ENCODE measurements at regions not wholly inside any gene's neighbourhood (a gene's known extent, or its start where the extent isn't known, plus 50 kb on each side); places are given as distances from the start of the nearest gene placed in this dataset.
A peak's percentile ranks its signal among the peaks of the same experiment; 100 is the strongest.

GRCh38 chr3:34948517-34948916, 690.8 kb upstream of the ARPP21 start:
- no peak for DNase-seq (ENCODE audit: low spot score)

GRCh38 chr3:34955680-34956079, 683.6 kb upstream of the ARPP21 start:
- no peaks in the 10 kb centered on the region for H3K27me3 Mint-ChIP-seq (ENCODE audit: low read depth)
- no peaks in the 10 kb centered on the region; the same call in 1 of the 2 replicates for H3K9me3 Mint-ChIP-seq
- no peak overlapping the region for H3K27ac Mint-ChIP-seq
- no peak overlapping the region for H3K4me3 Mint-ChIP-seq
- H3K4me1 Mint-ChIP-seq = peaks cover 20% of the 10 kb centered on the region
- H3K36me3 Mint-ChIP-seq = no peaks in the 10 kb centered on the region
- ATAC-seq (peak; percentile 80), DNase-seq (ENCODE audit: low spot score) (no peak)
- ChIA-PET POLR2A (no interaction called here), CTCF (no interaction called here)
- no peak for TF ChIP-seq ELF4 (CRISPR knock-in tag; IDR thresholded peaks at IDR 0.05; ENCODE audit: low read depth)
- no peak for TF ChIP-seq MYBL2 (CRISPR knock-in tag; IDR thresholded peaks at IDR 0.05)
- TF ChIP-seq TP53 (CRISPR knock-in tag; IDR thresholded peaks at IDR 0.05) = no peak
- no peak for TF ChIP-seq KAT7 (CRISPR knock-in tag; IDR thresholded peaks at IDR 0.05; ENCODE audit: borderline replicate concordance)
- TF ChIP-seq NR1H2 (CRISPR knock-in tag; IDR thresholded peaks at IDR 0.05) = no peak
- TF ChIP-seq TEAD1 (CRISPR knock-in tag; IDR thresholded peaks at IDR 0.05) = no peak
- no peak for TF ChIP-seq ZNF532 (CRISPR knock-in tag; IDR thresholded peaks at IDR 0.05; ENCODE audit: borderline replicate concordance)

More at GRCh38 chr3:34948517-34948916, 690.8 kb upstream of the ARPP21 start:
- no peak overlapping the region for H3K27ac Mint-ChIP-seq
- ChIA-PET CTCF (no interaction called here), POLR2A (no interaction called here)
- TF ChIP-seq ZNF317 (CRISPR knock-in tag; IDR thresholded peaks at IDR 0.05; ENCODE audit: borderline replicate concordance, low read depth) (no peak), NR3C1 (CRISPR knock-in tag; conservative IDR thresholded peaks at IDR 0.05; ENCODE audit: low read depth) (no peak), ZNF671 (CRISPR knock-in tag; IDR thresholded peaks at IDR 0.05) (no peak), MYBL2 (CRISPR knock-in tag; IDR thresholded peaks at IDR 0.05) (no peak), TEAD4 (CRISPR knock-in tag; IDR thresholded peaks at IDR 0.05) (no peak), MLX (CRISPR knock-in tag; IDR thresholded peaks at IDR 0.05) (no peak), GABPB1 (CRISPR knock-in tag; IDR thresholded peaks at IDR 0.05) (no peak)
- no peaks in the 10 kb centered on the region for H3K4me1 Mint-ChIP-seq
- no peak for ATAC-seq
- peaks cover 10% of the 10 kb centered on the region; the same call in 1 of the 2 replicates for H3K9me3 Mint-ChIP-seq
- H3K36me3 Mint-ChIP-seq = no peaks in the 10 kb centered on the region
- H3K27me3 Mint-ChIP-seq (ENCODE audit: low read depth) = no peaks in the 10 kb centered on the region
- H3K4me3 Mint-ChIP-seq = no peak overlapping the region

GRCh38 chr3:34956511-34956910, 682.8 kb upstream of the ARPP21 start:
- no peaks in the 10 kb centered on the region for H3K36me3 Mint-ChIP-seq
- no peak for ATAC-seq
- peaks cover 20% of the 10 kb centered on the region for H3K4me1 Mint-ChIP-seq
- H3K9me3 Mint-ChIP-seq = no peaks in the 10 kb centered on the region; the same call in 1 of the 2 replicates
- POLR2A ChIA-PET = no interaction called here
- H3K27me3 Mint-ChIP-seq (ENCODE audit: low read depth) = no peaks in the 10 kb centered on the region
- CTCF ChIA-PET = no interaction called here
- H3K4me3 Mint-ChIP-seq = no peak overlapping the region
- no peak overlapping the region for H3K27ac Mint-ChIP-seq
- DNase-seq (ENCODE audit: low spot score) = no peak
- no peak for TF ChIP-seq ZNF396 (CRISPR knock-in tag; IDR thresholded peaks at IDR 0.05; ENCODE audit: borderline replicate concordance)
- no peak for TF ChIP-seq ATF2 (CRISPR knock-in tag; IDR thresholded peaks at IDR 0.05; ENCODE audit: borderline replicate concordance, low read depth)
- TF ChIP-seq NFYB (CRISPR knock-in tag; conservative IDR thresholded peaks at IDR 0.05; ENCODE audit: low read depth) = no peak
- TF ChIP-seq GABPB1 (CRISPR knock-in tag; IDR thresholded peaks at IDR 0.05) = no peak
- no peak for TF ChIP-seq USF2 (CRISPR knock-in tag; IDR thresholded peaks at IDR 0.05)
- no peak for TF ChIP-seq ZMAT4 (CRISPR knock-in tag; IDR thresholded peaks at IDR 0.05)
- TF ChIP-seq PRRX2 (CRISPR knock-in tag; IDR thresholded peaks at IDR 0.05) = no peak
- TF ChIP-seq ATF1 (CRISPR knock-in tag; IDR thresholded peaks at IDR 0.05) = no peak
- no peak for TF ChIP-seq ZNF281 (CRISPR knock-in tag; IDR thresholded peaks at IDR 0.05)
- TF ChIP-seq CDX4 (CRISPR knock-in tag; IDR thresholded peaks at IDR 0.05; ENCODE audit: borderline replicate concordance) = no peak
- no peak for TF ChIP-seq NR1H2 (CRISPR knock-in tag; IDR thresholded peaks at IDR 0.05)

All from WTC11 (cell line).